ENCODE measurements at regions not wholly inside any gene's neighbourhood (a gene's known extent, or its start where the extent isn't known, plus 50 kb on each side); places are given as distances from the start of the nearest gene placed in this dataset.

DNA sequence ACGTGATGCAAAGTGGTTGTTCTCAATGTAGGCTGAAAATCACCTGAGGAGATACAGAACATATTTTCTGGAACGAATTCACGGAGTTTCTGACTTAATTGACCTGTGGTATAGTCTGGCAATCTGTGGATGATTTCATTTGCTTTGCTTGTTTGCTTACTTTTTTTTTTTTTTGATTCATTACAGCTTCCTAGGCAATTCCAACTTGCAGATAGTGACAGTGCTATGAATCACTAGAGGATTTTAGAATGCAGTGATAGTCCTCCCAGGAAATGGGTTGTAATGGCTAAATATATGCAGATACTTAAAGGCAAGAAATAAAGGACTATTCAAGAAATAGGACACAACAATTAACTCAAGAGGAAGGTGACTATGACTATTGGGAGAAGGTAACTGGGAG is 1378.1 kb upstream of the PRMT6 start:
- Histone ChIP-seq H3K79me1 (ENCODE audit: low read length) (no peaks in the 10 kb centered on the region), H3K14ac (ENCODE audit: low read length) (no peak overlapping the region), H3K4me2 (ENCODE audit: low read length) (no peak overlapping the region), H4K91ac (ENCODE audit: low read depth, low read length) (no peak overlapping the region), H3K23ac (ENCODE audit: low read length) (no peak overlapping the region), H2BK120ac (ENCODE audit: insufficient read depth, low read length, poor library complexity) (no peak overlapping the region), H2AFZ (ENCODE audit: insufficient read depth, low read length, poor library complexity) (no peak overlapping the region), H3K4ac (ENCODE audit: low read depth, low read length) (no peak overlapping the region), H4K8ac (ENCODE audit: low read depth, low read length) (no peak overlapping the region), H3K18ac (ENCODE audit: low read length) (no peak overlapping the region), H3K9ac (ENCODE audit: low read length) (no peak overlapping the region), H3K79me2 (ENCODE audit: control insufficient read depth, insufficient read depth, low read length, poor library complexity) (no peaks in the 10 kb centered on the region), H2BK12ac (ENCODE audit: low read length) (no peak overlapping the region), H3K27me3 (ENCODE audit: insufficient read depth, low read length) (no peaks in the 10 kb centered on the region), H3K4me1 (ENCODE audit: control insufficient read depth in 1 of 2, insufficient read depth in 2 of 2, low read length in 2 of 2) (no peaks in the 10 kb centered on the region), H2AK5ac (ENCODE audit: low read length) (no peak overlapping the region), H3K4me3 (ENCODE audit: low read depth, low read length) (no peak overlapping the region), H2BK5ac (ENCODE audit: low read depth, low read length, poor library complexity) (no peak overlapping the region), H4K12ac (ENCODE audit: low read depth, low read length) (no peak overlapping the region), H3K27ac (ENCODE audit: low read depth, low read length) (no peak overlapping the region), H3K36me3 (ENCODE audit: control insufficient read depth in 1 of 2, insufficient read depth in 2 of 2, low read length in 2 of 2) (no peaks in the 10 kb centered on the region), H3K9me3 (ENCODE audit: insufficient read depth, low read depth, low read length) (no peaks in the 10 kb centered on the region)
- no peak for DNase-seq
- no CpG with 5 or more reads among the region's 3 CpGs for WGBS (ENCODE audit: extremely low coverage, insufficient coverage, insufficient read length)

DNA sequence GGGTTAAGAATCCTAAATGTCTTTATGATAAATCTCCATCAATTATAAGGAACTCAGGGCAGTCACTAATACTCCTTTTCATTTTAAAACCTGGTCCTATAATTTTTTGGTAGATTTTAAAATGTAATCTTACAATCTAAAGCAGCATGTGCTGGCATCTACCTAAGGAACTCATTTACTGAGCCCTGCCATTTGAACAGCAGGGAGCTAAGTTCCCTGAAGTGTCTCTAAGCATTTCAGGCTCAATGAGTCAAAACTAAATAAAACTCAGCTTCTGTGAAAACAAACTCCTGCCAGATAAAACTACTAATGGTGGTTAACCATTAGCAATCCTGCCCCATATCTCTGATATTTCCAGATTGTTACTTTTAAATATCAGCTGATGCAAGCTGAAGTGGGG is 1371.8 kb upstream of the PRMT6 start:
- Histone ChIP-seq H3K4me3 (ENCODE audit: low read depth, low read length) (no peak overlapping the region), H2BK12ac (ENCODE audit: low read length) (no peak overlapping the region), H3K79me2 (ENCODE audit: control insufficient read depth, insufficient read depth, low read length, poor library complexity) (no peaks in the 10 kb centered on the region), H2AFZ (ENCODE audit: insufficient read depth, low read length, poor library complexity) (no peak overlapping the region), H3K27ac (ENCODE audit: low read depth, low read length) (no peak overlapping the region), H3K18ac (ENCODE audit: low read length) (no peak overlapping the region), H3K9ac (ENCODE audit: low read length) (no peak overlapping the region), H3K4me1 (ENCODE audit: control insufficient read depth in 1 of 2, insufficient read depth in 2 of 2, low read length in 2 of 2) (no peaks in the 10 kb centered on the region), H4K12ac (ENCODE audit: low read depth, low read length) (no peak overlapping the region), H2BK5ac (ENCODE audit: low read depth, low read length, poor library complexity) (no peak overlapping the region), H3K4ac (ENCODE audit: low read depth, low read length) (no peak overlapping the region), H2AK5ac (ENCODE audit: low read length) (no peak overlapping the region), H3K9me3 (ENCODE audit: insufficient read depth, low read depth, low read length) (peaks cover 8% of the 10 kb centered on the region), H3K36me3 (ENCODE audit: control insufficient read depth in 1 of 2, insufficient read depth in 2 of 2, low read length in 2 of 2) (no peaks in the 10 kb centered on the region), H4K8ac (ENCODE audit: low read depth, low read length) (no peak overlapping the region), H3K27me3 (ENCODE audit: insufficient read depth, low read length) (no peaks in the 10 kb centered on the region), H3K23ac (ENCODE audit: low read length) (no peak overlapping the region), H4K91ac (ENCODE audit: low read depth, low read length) (no peak overlapping the region), H3K4me2 (ENCODE audit: low read length) (no peak overlapping the region), H3K14ac (ENCODE audit: low read length) (no peak overlapping the region), H2BK120ac (ENCODE audit: insufficient read depth, low read length, poor library complexity) (no peak overlapping the region), H3K79me1 (ENCODE audit: low read length) (no peaks in the 10 kb centered on the region)
- DNase-seq, result no peak

DNA sequence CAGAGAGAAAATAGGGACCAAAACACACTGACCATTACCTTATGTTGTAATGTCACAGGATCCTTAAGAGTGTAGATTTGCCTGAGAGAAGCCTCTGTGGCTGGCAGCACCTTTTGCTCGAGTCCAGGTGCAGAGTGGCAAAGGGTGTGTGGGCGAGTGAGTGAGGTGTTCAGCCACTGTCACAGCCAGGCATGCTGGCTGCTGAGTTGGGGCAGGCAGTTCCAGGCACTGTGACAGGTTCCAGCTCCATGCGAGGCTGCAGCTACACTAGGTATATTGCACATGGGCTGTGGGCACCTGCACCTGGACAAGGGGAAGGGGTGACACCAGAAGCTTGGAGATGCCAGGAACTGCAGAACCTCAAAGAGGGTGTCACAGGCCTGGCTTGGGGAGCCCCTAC is 1370.4 kb upstream of the PRMT6 start:
- no peaks in the 10 kb centered on the region for H3K4me1 ChIP-seq (ENCODE audit: control insufficient read depth in 1 of 2, insufficient read depth in 2 of 2, low read length in 2 of 2)
- H2BK120ac ChIP-seq (ENCODE audit: insufficient read depth, low read length, poor library complexity), result no peak overlapping the region
- H3K79me2 ChIP-seq (ENCODE audit: control insufficient read depth, insufficient read depth, low read length, poor library complexity), result no peaks in the 10 kb centered on the region
- H3K18ac ChIP-seq (ENCODE audit: low read length), result no peak overlapping the region
- H2AFZ ChIP-seq (ENCODE audit: insufficient read depth, low read length, poor library complexity), result no peak overlapping the region
- no peak overlapping the region for H3K4ac ChIP-seq (ENCODE audit: low read depth, low read length)
- no peak overlapping the region for H3K14ac ChIP-seq (ENCODE audit: low read length)
- H3K27me3 ChIP-seq (ENCODE audit: insufficient read depth, low read length), result no peaks in the 10 kb centered on the region
- H3K4me2 ChIP-seq (ENCODE audit: low read length), result no peak overlapping the region
- WGBS (ENCODE audit: extremely low coverage, insufficient coverage, insufficient read length), result no CpG with 5 or more reads among the region's 3 CpGs
- DNase-seq, result no peak
- no peak overlapping the region for H4K91ac ChIP-seq (ENCODE audit: low read depth, low read length)
- H4K8ac ChIP-seq (ENCODE audit: low read depth, low read length), result no peak overlapping the region
- no peak overlapping the region for H2BK5ac ChIP-seq (ENCODE audit: low read depth, low read length, poor library complexity)
- H4K12ac ChIP-seq (ENCODE audit: low read depth, low read length), result no peak overlapping the region
- no peaks in the 10 kb centered on the region for H3K36me3 ChIP-seq (ENCODE audit: control insufficient read depth in 1 of 2, insufficient read depth in 2 of 2, low read length in 2 of 2)
- H3K4me3 ChIP-seq (ENCODE audit: low read depth, low read length), result no peak overlapping the region
- no peak overlapping the region for H2AK5ac ChIP-seq (ENCODE audit: low read length)
- no peak overlapping the region for H3K23ac ChIP-seq (ENCODE audit: low read length)
- peaks cover 8% of the 10 kb centered on the region for H3K9me3 ChIP-seq (ENCODE audit: insufficient read depth, low read depth, low read length)
- no peak overlapping the region for H3K9ac ChIP-seq (ENCODE audit: low read length)
- H3K27ac ChIP-seq (ENCODE audit: low read depth, low read length), result no peak overlapping the region
- no peak overlapping the region for H2BK12ac ChIP-seq (ENCODE audit: low read length)
- H3K79me1 ChIP-seq (ENCODE audit: low read length), result no peaks in the 10 kb centered on the region

DNA sequence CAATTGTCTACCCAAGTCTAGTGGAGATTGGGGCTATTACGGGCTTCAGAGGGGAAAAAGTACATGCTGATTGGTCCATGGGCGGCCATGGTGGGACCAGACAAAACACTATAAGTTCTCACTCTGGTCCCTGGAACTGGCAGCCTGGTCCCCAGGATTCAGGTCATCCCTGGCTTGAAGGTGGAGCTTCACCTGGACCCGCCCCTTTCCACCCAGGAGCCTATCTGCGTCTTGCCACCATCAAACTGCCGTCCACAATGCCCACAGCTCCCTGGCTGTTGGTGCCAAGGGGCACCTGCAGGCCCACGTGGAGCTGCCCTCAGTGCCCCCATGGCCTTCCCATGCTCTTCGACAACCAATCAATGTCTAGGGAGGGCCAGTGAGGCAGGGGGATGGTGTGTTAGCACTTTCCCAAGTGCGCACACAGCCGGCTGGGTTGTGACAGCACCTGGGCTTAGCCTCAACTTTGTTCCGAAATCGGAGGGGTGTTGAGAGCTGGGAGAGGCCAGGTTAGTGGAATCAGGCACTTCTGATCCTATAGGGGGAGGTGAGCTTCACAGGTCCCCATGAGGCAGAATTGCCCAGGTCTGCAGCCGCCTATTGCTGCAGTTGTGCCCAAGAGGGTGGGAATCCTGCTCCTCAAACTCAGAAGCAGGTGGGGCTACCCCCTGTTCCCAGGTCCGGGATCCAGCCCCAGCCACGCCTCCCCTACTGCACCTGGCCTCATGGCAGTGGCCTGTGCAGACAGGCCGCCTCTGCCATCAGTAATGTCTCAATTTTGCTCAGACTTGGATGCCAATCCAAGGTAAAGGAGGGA is 1369.4 kb upstream of the PRMT6 start:
- no peak overlapping the region for H2AFZ ChIP-seq (ENCODE audit: insufficient read depth, low read length, poor library complexity)
- no peak overlapping the region for H3K4me2 ChIP-seq (ENCODE audit: low read length)
- no peak overlapping the region for H3K23ac ChIP-seq (ENCODE audit: low read length)
- DNase-seq, result no peak
- H3K9me3 ChIP-seq (ENCODE audit: insufficient read depth, low read depth, low read length), result peaks cover 8% of the 10 kb centered on the region
- H4K91ac ChIP-seq (ENCODE audit: low read depth, low read length), result no peak overlapping the region
- no CpG with 5 or more reads among the region's 15 CpGs for WGBS (ENCODE audit: extremely low coverage, insufficient coverage, insufficient read length)
- H2BK12ac ChIP-seq (ENCODE audit: low read length), result no peak overlapping the region
- H3K27ac ChIP-seq (ENCODE audit: low read depth, low read length), result no peak overlapping the region
- no peaks in the 10 kb centered on the region for H3K36me3 ChIP-seq (ENCODE audit: control insufficient read depth in 1 of 2, insufficient read depth in 2 of 2, low read length in 2 of 2)
- no peak overlapping the region for H3K9ac ChIP-seq (ENCODE audit: low read length)
- no peak overlapping the region for H4K12ac ChIP-seq (ENCODE audit: low read depth, low read length)
- H3K4ac ChIP-seq (ENCODE audit: low read depth, low read length), result no peak overlapping the region
- no peaks in the 10 kb centered on the region for H3K27me3 ChIP-seq (ENCODE audit: insufficient read depth, low read length)
- no peak overlapping the region for H3K14ac ChIP-seq (ENCODE audit: low read length)
- no peak overlapping the region for H2AK5ac ChIP-seq (ENCODE audit: low read length)
- H3K18ac ChIP-seq (ENCODE audit: low read length), result no peak overlapping the region
- no peak overlapping the region for H2BK120ac ChIP-seq (ENCODE audit: insufficient read depth, low read length, poor library complexity)
- H4K8ac ChIP-seq (ENCODE audit: low read depth, low read length), result no peak overlapping the region
- no peaks in the 10 kb centered on the region for H3K4me1 ChIP-seq (ENCODE audit: control insufficient read depth in 1 of 2, insufficient read depth in 2 of 2, low read length in 2 of 2)
- no peak overlapping the region for H2BK5ac ChIP-seq (ENCODE audit: low read depth, low read length, poor library complexity)
- H3K4me3 ChIP-seq (ENCODE audit: low read depth, low read length), result no peak overlapping the region
- H3K79me2 ChIP-seq (ENCODE audit: control insufficient read depth, insufficient read depth, low read length, poor library complexity), result no peaks in the 10 kb centered on the region
- H3K79me1 ChIP-seq (ENCODE audit: low read length), result no peaks in the 10 kb centered on the region

All from trophoblast cell (in vitro differentiated cells and primary cell).